ENCODE measurements at regions not wholly inside any gene's neighbourhood (a gene's known extent, or its start where the extent isn't known, plus 50 kb on each side); places are given as distances from the start of the nearest gene placed in this dataset.
A peak's percentile ranks its signal among the peaks of the same experiment; 100 is the strongest.
"Not testable (repeated sequence)": the region's sequence is repeated elsewhere in the genome, so short reads cannot be mapped to it uniquely, and the experiment has no call there.

DNA sequence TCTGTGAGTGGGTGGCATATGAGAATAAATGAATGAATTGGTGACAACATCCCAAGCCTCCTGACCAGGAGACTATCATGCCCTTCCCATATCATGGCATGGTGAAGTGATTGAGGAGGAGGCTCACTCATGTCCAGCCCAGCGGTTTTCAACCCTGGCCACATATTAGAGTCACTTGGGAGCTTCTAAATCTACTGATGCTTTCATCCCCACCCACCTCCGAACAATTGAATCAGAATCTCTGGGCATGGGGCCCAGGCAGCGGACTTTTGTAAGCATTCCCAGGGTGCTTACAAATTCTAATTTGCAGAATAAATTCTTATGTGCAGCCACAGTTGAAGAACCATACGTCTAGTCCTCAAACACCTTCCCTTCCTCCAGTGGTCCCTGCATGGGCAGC is 81.7 kb upstream of the SEC11C start:
- DNase-seq (ENCODE audit: low read depth), result no peak

DNA sequence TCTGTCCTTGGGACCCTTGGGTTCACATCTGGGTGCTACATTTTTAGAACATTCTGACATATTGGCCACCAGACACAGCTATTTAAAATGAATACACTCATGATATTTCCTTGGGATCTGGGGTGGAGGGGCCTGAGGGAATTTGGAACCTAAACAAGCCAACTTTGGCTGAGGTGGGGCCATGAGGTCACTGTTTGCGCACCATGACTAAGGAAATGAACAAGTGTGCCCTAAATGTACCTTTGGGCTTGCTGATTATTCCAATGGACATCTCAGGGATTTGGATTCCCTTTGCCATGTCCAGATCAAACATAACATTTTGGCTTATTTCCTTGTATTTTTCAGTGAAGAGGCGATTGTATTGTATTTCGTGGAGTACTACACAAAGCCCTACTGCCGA is 80.5 kb upstream of the SEC11C start:
- DNase-seq (ENCODE audit: low read depth), result no peak

DNA sequence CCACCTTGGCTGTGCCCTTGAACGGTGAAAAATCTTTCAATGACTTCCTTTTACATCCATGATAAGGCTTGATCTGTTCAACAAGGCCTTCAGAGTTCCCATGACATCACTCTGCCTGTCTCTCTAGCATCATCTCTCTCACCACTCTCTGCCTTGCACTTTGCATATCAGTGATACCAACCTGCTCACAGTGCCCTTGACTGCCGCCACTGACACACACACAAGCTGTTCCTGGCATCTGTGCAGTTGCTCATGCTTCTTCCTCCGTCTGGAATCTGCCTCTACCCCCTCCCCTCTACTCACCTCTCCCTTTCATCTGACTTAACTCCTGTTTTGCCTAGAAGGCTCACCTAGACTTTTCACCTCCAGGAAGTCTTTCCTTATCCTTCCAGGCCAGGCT is 79.1 kb upstream of the SEC11C start:
- no peak for DNase-seq (ENCODE audit: low read depth)

DNA sequence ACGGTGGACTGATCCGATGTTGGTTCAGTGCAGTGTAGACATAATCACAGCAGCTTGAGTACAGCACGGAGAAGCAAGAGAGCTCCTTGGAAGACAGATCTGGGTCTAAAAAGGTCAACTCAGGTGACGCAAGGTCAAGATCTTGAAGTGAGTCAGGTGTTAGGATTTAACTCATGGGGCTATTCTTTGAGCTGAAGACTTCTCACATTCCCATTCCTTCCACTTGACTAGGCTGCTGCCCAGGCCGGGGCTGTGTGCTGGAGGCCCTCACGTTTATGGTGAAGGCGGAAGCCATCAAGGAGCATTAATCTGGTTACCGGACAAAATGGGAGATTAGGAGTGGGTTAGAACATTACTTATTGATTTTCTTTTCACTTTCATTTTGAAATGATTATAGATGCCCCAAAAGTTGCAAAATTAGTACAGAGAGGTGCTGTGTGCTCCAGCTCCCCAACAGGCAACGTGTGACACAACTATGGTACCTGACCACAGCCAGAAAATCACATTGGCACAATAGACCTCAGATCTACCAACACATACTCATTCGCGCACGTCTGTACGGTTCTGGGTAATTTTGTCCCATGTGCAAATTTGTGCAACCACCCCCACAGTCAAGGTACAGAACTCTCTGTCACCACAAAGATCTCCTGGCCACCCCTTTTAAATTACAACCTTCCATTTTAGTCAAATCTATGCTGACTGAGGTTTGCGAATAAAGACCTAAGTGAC is 77.6 kb upstream of the SEC11C start:
- no peak for DNase-seq (ENCODE audit: low read depth)

DNA sequence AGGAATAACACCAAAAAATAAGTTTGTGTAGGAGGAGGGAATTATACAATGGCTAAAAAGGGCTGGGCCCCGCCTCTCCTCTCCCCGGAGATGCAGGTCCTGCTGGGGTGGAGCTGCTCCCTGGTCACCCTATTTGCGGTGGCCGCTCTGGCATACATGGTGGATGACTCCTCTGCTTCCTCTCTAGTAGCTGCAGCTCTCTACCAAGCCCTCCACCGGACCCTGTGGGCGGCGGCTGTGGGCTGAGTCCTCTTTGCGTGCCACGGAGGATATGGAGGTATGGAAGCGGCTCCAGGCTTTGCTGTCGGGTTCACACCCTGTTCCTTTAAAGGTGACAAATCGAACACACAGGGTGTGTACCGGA is 77.1 kb upstream of the SEC11C start:
- no peak for DNase-seq (ENCODE audit: low read depth)

DNA sequence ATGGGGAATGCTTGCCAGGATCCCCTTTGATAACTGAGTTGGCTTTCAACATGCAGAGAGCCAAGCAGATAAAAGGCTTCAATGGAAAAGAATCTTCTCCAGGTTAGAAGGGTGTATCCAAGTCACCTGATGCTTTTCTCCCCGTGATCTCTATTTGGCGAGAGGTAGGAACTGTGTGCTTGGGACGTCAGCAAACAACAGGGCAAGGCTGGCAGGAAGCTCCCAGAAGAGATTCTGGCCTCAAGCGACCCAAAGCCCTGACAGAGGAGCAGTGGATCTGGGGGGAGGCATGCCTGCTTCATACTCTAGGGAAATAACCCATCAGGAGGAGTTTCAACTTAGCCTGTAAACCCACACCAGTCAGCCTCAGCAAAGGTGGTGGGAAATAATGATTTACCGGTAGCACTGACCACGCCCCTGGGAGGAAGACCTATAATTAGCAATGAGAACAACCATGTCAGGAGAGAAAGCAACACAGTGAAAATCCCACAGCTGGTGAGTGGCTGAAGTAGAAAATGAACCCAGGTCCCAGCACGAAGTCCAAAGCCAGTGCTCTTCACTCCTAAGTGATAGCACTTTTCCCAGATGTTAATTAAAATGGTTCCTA is 76.3 kb upstream of the SEC11C start:
- DNase-seq (ENCODE audit: low read depth), result no peak

DNA sequence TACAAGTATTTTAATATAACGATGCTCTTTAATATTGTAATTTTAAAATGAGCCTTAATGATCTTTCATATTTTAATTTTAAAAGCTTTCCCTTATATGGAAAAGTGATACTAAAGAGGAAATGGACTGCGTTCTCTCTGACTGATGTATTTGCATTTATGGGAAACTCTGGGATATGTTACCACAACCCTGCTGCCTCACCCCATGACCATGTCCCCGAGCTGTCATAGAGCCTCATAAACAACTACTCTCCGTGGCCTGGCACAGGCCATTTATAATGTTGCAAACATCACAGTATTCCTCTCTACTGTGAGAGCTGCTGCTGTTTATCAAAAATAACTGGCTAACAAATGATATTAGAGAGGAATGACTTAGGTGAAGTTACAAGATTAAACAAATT is 75.8 kb upstream of the SEC11C start:
- no peak for DNase-seq (ENCODE audit: low read depth)

DNA sequence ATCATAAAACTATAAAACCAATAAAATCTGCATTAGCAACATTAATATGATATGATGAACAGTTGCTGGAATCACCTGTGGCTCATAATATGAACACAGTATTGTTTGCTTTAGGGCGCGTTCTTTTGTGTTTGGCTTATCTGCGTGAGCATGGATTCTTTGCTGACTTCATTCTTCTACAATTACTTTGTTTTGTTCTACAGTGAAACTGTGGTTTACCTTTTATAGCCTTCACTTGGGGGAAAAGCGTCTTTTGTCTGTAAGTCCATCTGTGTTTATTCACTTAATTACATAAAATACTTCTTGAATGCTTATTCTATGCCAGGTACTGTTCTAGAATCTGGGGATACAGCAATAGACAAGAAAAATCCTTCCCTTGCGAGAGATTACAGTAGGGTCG is 74.0 kb upstream of the SEC11C start:
- DNase-seq (ENCODE audit: low read depth), result no peak

DNA sequence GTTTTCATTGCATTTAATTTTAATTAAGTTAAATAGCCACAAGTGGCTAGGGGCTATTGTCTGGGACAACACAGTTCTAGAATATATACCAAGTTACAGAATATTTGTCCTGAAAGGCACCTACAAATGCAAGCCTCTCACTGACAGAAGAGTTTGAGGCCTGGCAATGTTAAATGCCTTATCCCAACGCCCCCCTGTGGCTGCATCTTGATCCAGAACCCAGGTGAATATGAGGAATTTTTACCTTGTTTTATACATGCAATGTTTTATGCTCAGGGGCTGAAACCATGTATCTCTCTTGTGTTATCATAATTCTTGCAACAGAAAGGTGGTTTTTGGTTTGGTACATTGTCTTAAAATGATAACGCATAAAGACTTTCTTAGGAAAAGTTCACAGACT is 71.8 kb upstream of the SEC11C start:
- DNase-seq (ENCODE audit: low read depth), result no peak

DNA sequence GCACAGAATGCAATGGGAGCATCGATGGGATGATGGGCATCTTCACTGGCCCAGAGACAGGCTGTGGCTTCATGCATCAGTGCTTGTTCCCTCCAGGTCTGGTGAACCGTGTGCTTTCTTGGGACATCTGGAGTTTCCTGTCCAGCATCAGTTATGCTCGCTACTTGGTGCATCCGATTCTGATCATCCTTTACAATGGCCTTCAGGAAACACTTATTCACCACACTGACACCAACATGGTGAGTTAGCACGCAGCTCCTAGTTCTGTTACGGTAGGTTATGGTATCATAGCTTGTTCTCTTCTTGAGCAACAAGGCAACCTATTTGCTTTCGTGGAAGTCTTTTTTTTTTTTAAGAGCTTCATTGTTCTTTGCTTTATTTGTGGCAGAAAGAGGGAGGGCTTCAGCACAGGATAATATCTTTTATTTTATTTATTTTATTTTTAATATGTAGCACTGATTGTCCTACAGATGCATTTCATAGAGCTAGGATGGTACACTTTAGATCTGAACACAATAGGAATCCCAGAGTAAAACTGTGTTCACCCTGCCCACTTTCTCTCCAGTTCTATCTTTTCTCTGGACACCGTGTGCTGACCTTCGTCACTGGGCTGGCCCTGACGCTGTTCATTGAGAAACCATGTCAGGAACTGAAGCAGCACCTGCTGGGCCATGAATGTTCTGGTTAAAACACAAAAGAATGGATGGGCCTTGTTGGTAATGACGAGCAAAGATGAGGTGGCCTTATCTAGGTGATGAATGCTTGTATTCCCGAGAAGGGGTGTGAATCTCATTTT is 71.2 kb upstream of the SEC11C start:
- no peak for DNase-seq (ENCODE audit: low read depth)

DNA sequence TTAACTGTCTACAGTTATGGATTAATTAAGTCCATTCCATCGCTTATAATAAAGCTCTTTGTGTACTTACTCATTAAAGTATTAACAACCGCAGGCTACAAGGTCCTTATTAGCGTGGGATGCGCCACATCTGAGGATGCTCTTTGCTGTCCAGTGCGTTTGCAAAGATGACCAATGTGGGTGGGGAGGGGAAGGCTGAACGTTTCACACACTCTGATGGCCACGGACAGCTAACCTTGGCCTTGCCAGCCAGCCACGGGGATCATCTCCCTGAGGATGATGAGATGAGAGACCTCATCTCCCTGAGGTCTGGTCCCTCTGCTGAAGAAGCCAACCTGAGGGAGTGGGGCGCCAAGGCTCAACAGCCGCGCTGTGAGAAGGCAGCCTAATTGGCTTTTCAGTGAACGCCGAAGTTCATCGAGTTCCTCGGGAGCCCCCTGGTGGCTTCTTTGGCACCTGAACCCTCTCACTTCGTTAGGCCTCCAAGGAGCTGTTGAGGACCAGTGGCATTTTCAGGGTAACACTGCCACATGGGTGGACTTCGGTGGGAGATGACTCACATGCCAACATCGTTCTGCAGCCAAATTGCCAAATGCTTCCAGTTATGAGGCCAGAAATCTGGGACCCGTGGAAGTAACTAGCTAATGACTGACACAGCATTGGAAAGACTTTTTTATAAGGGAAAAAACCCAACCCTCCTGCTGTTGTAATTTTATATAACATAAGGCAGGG is 69.3 kb upstream of the SEC11C start:
- peak; percentile 53 for DNase-seq (ENCODE audit: low read depth)

DNA sequence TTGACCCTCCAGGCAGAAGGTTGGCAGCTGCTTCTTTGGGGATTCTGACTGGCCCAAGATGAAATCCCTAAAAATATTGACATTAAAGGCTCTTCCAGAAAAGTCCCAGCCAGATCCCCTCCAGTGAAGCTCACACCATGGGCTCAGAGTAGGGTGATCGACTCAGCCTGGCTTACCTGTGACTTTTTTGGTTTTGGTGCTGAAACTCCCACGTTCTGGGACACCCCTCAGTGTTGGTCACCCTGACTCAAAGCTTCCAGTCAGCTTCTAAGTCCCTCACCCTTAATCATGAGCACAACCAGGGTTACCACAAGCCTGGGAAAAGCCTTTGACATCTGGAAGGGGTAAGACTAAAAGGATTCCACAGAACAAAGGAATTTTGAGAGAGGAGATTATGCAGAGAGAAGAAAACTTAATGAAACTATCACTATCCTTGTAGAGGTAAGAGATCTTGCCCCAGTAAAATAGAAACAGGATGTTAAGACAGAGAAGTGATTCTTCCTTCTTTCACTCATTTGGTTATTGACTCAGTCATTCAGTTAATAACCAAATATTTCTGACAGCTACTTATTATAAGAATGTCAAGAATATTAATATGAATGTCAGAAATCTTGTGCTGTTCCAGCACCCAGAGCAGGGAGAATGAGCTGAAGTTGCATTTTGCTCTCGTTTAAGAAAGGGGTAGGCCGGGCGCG is 66.8 kb upstream of the SEC11C start:
- DNase-seq (ENCODE audit: low read depth), result no peak

DNA sequence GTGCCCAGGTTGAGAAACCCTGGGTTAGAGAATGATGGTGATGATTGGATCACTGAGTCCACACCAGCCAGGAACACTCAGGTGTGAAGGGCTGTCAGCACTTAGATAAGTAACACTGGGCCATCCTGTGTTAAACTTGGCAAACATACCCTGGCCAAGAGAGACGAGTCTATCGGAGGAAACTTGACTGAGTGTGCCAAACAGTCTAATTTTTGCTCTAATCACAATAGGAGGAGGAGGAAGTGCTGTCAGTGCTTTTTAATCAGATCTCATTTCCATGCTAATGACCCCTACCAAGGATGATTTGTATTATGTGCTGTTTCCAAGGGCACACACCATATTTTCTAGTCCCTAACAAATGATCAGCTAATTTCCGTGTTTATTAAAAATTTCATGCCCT is 63.8 kb upstream of the SEC11C start:
- DNase-seq (ENCODE audit: low read depth), result no peak

DNA sequence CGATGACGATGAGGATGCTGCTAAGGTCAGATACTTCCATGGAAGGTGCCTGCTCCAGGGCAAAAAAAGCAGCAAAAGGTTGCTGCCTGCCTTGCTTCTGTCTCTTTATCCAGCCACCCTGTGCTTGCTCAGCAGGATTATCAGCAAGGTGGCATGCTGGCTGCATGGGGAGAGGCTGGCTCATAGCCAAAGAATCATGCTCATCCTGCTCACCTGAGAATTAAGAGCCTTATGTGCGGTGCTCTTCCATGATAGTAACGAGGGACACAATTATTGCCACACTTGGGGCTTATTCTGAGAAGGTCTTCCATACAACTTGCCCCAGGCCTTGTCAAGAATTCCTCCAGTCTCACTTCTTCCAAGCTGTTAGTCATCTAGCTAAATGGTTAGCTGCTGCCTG is 60.4 kb upstream of the SEC11C start:
- DNase-seq (ENCODE audit: low read depth), result no peak

DNA sequence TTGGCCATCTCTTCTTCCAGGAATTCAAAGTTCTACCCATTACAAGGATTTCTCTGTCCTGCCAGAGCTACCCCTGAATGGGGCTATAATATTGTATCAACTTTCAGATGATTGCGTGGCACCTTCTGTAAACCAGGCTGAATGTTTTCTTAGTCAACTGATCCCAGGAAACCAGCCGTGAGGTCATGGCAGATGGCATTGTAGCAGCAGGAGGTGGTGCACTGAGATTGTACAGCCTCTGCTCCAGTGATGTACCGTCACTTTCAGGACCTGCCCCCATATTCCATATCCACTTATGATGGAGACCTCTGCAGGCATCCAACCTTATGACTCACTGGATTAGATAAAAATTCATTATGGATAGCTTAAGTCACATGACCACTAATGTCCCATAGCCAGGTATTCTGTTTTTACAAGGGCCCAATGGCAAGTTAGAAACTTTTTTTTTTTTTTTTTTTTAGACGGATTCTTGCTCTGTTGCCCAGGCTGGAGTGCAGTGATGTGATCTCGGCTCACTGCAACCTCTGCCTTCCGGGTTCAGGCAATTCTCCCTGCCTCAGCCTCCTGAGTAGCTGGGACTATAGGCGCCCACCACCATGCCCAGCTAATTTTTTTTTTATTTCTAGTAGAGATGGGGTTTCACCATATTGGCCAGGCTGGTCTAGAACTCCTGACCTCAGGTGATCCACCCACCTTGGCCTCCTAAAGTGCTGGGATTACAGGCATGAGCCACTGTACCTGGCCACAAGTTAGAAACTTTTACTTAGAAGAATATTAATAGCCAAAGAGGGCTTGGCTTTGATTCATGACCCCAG is 59.8 kb upstream of the SEC11C start:
- DNase-seq (ENCODE audit: low read depth), result not testable (repeated sequence)

DNA sequence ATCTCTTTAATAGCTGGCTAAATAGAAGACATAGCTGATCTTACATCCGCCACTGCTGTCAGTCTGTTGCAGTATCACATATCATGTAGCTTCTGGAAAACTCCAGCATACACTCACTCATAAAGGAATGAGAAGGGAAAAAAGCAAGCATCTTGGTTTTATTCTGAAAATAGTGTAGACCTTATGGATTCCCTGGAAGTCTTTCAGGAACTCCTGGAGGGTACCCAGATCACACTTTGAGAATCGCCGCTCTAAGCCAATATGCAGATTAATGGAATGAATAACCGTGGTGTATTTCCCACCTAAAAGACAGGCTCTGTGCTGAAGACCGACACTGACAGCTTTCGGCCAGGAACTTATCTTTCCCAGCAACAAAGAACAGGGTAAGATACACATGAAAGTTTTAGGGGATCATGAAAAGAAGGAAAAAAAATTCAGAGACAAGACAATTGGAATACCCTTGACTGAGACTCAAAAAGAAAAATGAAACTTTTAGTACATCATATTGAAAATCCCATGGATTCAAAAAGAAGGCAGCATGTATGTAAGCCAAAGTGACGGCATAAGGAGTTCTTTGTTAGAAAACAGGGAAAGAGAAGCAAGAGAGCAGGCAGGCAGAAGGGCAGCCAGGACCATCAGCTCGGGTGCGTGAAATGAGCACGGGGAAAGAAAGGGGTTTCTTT is 56.4 kb upstream of the SEC11C start:
- no peak for DNase-seq (ENCODE audit: low read depth)

DNA sequence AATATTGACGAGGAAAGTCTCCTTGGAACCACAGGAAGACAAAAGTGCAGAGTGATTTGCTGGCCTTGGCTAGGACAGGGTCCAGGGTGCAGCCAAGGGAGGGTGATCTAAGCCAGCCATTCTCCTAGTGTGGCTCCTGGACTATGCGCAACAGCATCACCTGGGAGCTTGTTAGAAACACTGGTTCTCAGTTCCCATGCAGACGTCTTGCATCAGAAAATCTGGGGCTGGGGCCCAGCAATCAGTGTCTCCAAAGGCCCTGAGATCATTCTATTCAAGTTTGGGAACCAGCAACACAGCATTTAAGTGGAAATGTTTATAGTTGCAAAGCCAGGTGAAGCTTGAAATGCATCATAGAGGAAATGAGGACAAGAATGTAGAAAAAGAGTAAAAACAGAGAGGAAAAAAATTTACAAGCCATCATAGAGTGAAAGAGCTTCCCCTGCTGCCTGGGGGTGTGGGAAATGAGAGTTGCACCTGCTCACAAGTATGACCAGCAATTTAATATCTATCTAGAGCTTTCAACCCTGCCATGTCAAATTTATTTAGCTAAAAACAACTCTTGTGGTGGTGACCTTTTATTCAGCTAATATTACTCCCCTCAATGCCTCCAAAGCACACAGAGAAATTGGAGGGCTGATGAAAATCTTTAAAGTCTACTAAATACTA is 54.4 kb upstream of the SEC11C start:
- DNase-seq (ENCODE audit: low read depth), result no peak

DNA sequence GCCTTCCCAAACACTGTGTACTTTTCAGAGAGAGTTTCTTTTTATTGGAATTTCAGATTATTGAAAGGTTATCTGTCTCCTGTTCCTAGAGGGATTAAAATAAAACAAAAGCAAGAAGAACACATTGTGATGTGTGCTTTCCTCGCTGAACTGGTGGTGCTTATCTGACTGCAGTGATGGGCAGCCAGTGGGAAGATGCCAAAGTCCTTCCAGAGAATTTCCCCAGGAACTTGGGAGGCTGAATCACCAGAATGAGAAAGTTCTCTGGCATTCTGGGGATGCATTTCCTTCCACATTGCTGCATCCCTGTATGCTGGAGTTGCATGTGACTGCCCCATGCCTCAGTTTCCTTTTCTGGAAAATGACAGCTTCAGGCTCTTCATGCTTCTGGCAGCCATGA is 53.9 kb upstream of the SEC11C start:
- DNase-seq (ENCODE audit: low read depth), result no peak

DNA sequence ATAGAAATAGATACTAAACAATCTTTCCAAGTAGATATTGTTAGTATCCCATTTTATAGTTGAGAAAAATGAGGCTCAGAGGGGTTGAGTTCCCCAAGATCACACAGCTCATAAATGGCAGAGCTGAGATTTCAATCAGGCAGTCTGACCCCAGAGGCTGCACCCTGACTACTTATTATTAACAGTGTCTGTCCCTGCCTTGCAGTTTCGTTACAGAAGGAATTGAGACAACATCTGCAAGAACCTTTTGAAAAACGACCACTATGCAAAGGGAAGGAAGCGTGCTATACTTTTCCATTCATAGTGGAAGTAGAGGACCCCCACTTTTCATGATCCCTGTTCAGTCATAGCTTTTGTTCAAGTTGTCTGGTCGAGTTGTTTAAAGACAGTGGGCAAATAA is 53.2 kb upstream of the SEC11C start:
- no peak for DNase-seq (ENCODE audit: low read depth)

DNA sequence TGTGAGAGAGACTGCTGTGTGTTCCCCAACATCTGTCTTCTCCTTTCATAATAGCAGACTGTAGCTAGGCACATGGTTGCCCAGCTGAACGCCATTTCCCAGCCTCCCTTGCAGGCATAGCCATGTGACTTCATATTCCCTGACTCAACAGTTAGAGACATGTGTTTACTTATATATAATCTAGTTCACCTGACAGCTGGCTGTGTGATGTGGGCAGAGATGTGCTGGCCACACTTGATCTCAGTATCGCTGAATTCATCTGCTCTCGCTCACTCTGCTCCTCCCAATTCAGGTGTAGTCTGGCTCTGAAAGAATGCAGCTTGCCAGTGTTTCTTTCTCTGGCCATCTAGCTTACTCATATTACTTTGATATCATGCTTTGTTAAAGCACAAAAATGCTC is 52.3 kb upstream of the SEC11C start:
- DNase-seq (ENCODE audit: low read depth), result no peak

All from activated T-helper 1 cell treated with Interleukin-2 at 50 U/mL for 16 hours (primary cell).